WTC11 (cell line): ENCODE measurements at regions not wholly inside any gene's neighbourhood (a gene's known extent, or its start where the extent isn't known, plus 50 kb on each side); places are given as distances from the start of the nearest gene placed in this dataset.
A peak's percentile ranks its signal among the peaks of the same experiment; 100 is the strongest.

Source experiments
- AFF4 ChIP-seq: sonication (generic); formaldehyde crosslinking; IDR thresholded peaks from 2 replicates; pipeline ENCODE4 v1.8.1; 2023; ENCODE audit warnings: mild to moderate bottlenecking, missing genetic modification reagents, borderline replicate concordance
- ATF2 ChIP-seq: sonication (generic); formaldehyde crosslinking; IDR thresholded peaks from 2 replicates; pipeline ENCODE4 v1.8.1; 2022; ENCODE audit warnings: low read depth, missing genetic modification reagents, borderline replicate concordance
- ATF3 ChIP-seq: sonication (generic); formaldehyde crosslinking; conservative IDR thresholded peaks from 2 replicates; pipeline ENCODE4 v1.8.1; 2022; ENCODE audit warnings: mild to moderate bottlenecking, missing genetic modification reagents
- E2F1 ChIP-seq: sonication (generic); formaldehyde crosslinking; IDR thresholded peaks from 2 replicates; pipeline ENCODE4 v1.8.0; 2022; ENCODE audit warnings: mild to moderate bottlenecking, missing genetic modification reagents
- E2F5 ChIP-seq: sonication (generic); formaldehyde crosslinking; IDR thresholded peaks from 2 replicates; pipeline ENCODE4 v1.8.1; 2022; ENCODE audit warnings: mild to moderate bottlenecking, moderate library complexity, missing genetic modification reagents
- ELF4 ChIP-seq: sonication (generic); formaldehyde crosslinking; IDR thresholded peaks from 2 replicates; pipeline ENCODE4 v1.8.1; 2022; ENCODE audit warnings: low read depth, mild to moderate bottlenecking, moderate library complexity, missing genetic modification reagents
- ERG ChIP-seq: fragments of 250-450 bp; sonication (Bioruptor Pico); IDR thresholded peaks from 2 replicates; pipeline ENCODE4 v1.8.0; 2021; ENCODE audit warnings: mild to moderate bottlenecking
- FOXK1 ChIP-seq: sonication (generic); formaldehyde crosslinking; IDR thresholded peaks from 2 replicates; pipeline ENCODE4 v1.8.0; 2022; ENCODE audit warnings: mild to moderate bottlenecking, moderate library complexity, missing genetic modification reagents
- GRHL2 ChIP-seq: fragments of 250-450 bp; sonication (Bioruptor Pico); IDR thresholded peaks from 2 replicates; pipeline ENCODE4 v1.8.0; 2022; ENCODE audit warnings: mild to moderate bottlenecking, moderate library complexity; ENCODE audit not compliant: insufficient replicate concordance, severe bottlenecking
- KAT7 ChIP-seq: sonication (generic); formaldehyde crosslinking; IDR thresholded peaks from 2 replicates; pipeline ENCODE4 v1.8.1; 2023; ENCODE audit warnings: missing genetic modification reagents, mild to moderate bottlenecking, borderline replicate concordance
- MAX ChIP-seq: sonication (generic); formaldehyde crosslinking; IDR thresholded peaks from 2 replicates; pipeline ENCODE4 v1.8.0; 2022; ENCODE audit warnings: mild to moderate bottlenecking, missing genetic modification reagents
- PRDM15 ChIP-seq: sonication (generic); formaldehyde crosslinking; IDR thresholded peaks from 2 replicates; pipeline ENCODE4 v1.8.0; 2022; ENCODE audit warnings: missing genetic modification reagents
- RELA ChIP-seq: sonication (generic); formaldehyde crosslinking; IDR thresholded peaks from 2 replicates; pipeline ENCODE4 v1.8.1; 2022; ENCODE audit warnings: missing genetic modification reagents, mild to moderate bottlenecking, borderline replicate concordance
- SOX15 ChIP-seq: fragments of 250-450 bp; sonication (Bioruptor Pico); IDR thresholded peaks from 2 replicates; pipeline ENCODE4 v1.9.0; 2021; ENCODE audit warnings: mild to moderate bottlenecking
- STAT6 ChIP-seq: sonication (generic); formaldehyde crosslinking; conservative IDR thresholded peaks from 2 replicates; pipeline ENCODE4 v1.8.1; 2023; ENCODE audit warnings: mild to moderate bottlenecking, low read depth, missing genetic modification reagents, moderate library complexity
- TEAD4 ChIP-seq: sonication (generic); formaldehyde crosslinking; IDR thresholded peaks from 2 replicates; pipeline ENCODE4 v1.8.0; 2022; ENCODE audit warnings: mild to moderate bottlenecking, missing genetic modification reagents
- USF1 ChIP-seq: sonication (generic); formaldehyde crosslinking; IDR thresholded peaks from 2 replicates; pipeline ENCODE4 v1.8.0; 2022; ENCODE audit warnings: mild to moderate bottlenecking, missing genetic modification reagents
- ZNF317 ChIP-seq: sonication (generic); formaldehyde crosslinking; IDR thresholded peaks from 2 replicates; pipeline ENCODE4 v1.8.1; 2023; ENCODE audit warnings: low read depth, mild to moderate bottlenecking, moderate library complexity, missing genetic modification reagents, borderline replicate concordance
- ZNF396 ChIP-seq: fragments of 250-450 bp; sonication (Bioruptor Pico); IDR thresholded peaks from 2 replicates; pipeline ENCODE4 v1.8.0; 2021; ENCODE audit warnings: mild to moderate bottlenecking, moderate library complexity, borderline replicate concordance
- ZNF416 ChIP-seq: fragments of 250-450 bp; sonication (Bioruptor Pico); IDR thresholded peaks from 2 replicates; pipeline ENCODE4 v1.9.0; 2021; ENCODE audit warnings: mild to moderate bottlenecking, inconsistent platforms

- no peak for TF ChIP-seq PRDM15 (CRISPR knock-in tag)
- no peak for TF ChIP-seq ZNF317 (CRISPR knock-in tag)
- TF ChIP-seq FOXK1 (CRISPR knock-in tag) = peak; percentile 61
- TF ChIP-seq ERG = no peak
- no peak for TF ChIP-seq E2F5
- no peak for TF ChIP-seq STAT6 (CRISPR knock-in tag)
- TF ChIP-seq ATF2 = no peak
- TF ChIP-seq E2F1 (CRISPR knock-in tag) = no peak
- TF ChIP-seq MAX (CRISPR knock-in tag) = no peak
- TF ChIP-seq TEAD4 (CRISPR knock-in tag) = 0 out of 2 replicates have a peak, but pooled peaks have one; percentile 12
- TF ChIP-seq GRHL2 (CRISPR knock-in tag) = no peak
- no peak for TF ChIP-seq KAT7 (CRISPR knock-in tag)
- no peak for TF ChIP-seq ZNF416 (CRISPR knock-in tag)
- TF ChIP-seq USF1 = no peak
- no peak for TF ChIP-seq RELA
- TF ChIP-seq ATF3 (CRISPR knock-in tag) = no peak
- no peak for TF ChIP-seq SOX15 (CRISPR knock-in tag)
- TF ChIP-seq AFF4 (CRISPR knock-in tag) = no peak
- TF ChIP-seq ELF4 (CRISPR knock-in tag) = peak; percentile 74; the same call in 1 of the 2 replicates
- TF ChIP-seq ZNF396 (CRISPR knock-in tag) = no peak
These were observed 160.3 kb upstream of the ZNF267 start (continued) for GRCh38 chr16:31713071-31713944.
